Astrocyte of the cerebellum (primary cell): ENCODE measurements at regions not wholly inside any gene's neighbourhood (a gene's known extent, or its start where the extent isn't known, plus 50 kb on each side); places are given as distances from the start of the nearest gene placed in this dataset.

ENCODE experiments used
- DNase-seq: peaks from one replicate; pipeline ENCODE4 v3.0.0-alpha.2; 2011; ENCODE audit warnings: low read depth
- H3K4me3 ChIP-seq: 2 replicates; pipeline ENCODE4 v1.5.1; 2011; ENCODE audit warnings: mild to moderate bottlenecking, low read depth, low read length, moderate library complexity
- in situ Hi-C: cut with HindIII; loops from 2 replicates; pipeline ENCODE4 v1.10.0; 2017; ENCODE audit warnings: low sequenced_read_pairs
- TF ChIP-seq, protein P1 (sequence below): IDR thresholded peaks from 2 replicates; pipeline ENCODE4 v1.5.1; 2012; ENCODE audit warnings: low read length, low read depth, moderate library complexity, mild to moderate bottlenecking; ENCODE audit errors: missing control alignments

DNA sequence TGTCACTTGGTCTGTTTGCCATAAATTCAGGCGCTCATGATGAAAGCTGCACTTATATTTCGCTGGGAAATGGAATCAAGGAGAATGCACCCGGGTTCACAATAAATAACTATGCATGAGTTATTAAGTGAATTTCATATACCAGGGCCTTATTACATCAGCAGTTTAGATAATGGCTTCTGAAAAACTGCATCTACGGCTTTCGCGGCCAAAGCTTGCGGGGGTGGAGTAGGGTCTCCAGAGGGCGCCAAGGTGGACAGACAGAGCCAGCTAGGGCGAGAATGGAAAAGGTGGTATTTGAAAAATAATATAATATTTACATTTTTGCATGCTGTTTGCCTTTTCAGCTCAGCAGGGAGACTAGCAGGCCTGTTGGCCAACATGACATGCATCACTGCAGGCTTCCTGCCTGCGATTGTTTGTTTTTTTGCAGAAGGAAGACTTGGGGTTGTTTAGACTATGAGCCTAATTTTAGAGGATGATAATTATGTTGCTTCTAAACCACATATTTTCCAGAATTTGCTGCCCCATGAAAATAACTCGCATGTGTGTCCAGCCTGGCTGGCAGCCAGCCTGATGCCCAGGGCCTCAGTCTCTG is 173.8 kb upstream of the IRX3 start:
- DNase-seq, result no peak
- no peak overlapping the region for H3K4me3 ChIP-seq
- in situ Hi-C loops, result no loop called here
- TF ChIP-seq, protein P1, sequence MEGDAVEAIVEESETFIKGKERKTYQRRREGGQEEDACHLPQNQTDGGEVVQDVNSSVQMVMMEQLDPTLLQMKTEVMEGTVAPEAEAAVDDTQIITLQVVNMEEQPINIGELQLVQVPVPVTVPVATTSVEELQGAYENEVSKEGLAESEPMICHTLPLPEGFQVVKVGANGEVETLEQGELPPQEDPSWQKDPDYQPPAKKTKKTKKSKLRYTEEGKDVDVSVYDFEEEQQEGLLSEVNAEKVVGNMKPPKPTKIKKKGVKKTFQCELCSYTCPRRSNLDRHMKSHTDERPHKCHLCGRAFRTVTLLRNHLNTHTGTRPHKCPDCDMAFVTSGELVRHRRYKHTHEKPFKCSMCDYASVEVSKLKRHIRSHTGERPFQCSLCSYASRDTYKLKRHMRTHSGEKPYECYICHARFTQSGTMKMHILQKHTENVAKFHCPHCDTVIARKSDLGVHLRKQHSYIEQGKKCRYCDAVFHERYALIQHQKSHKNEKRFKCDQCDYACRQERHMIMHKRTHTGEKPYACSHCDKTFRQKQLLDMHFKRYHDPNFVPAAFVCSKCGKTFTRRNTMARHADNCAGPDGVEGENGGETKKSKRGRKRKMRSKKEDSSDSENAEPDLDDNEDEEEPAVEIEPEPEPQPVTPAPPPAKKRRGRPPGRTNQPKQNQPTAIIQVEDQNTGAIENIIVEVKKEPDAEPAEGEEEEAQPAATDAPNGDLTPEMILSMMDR, result no peak

DNA sequence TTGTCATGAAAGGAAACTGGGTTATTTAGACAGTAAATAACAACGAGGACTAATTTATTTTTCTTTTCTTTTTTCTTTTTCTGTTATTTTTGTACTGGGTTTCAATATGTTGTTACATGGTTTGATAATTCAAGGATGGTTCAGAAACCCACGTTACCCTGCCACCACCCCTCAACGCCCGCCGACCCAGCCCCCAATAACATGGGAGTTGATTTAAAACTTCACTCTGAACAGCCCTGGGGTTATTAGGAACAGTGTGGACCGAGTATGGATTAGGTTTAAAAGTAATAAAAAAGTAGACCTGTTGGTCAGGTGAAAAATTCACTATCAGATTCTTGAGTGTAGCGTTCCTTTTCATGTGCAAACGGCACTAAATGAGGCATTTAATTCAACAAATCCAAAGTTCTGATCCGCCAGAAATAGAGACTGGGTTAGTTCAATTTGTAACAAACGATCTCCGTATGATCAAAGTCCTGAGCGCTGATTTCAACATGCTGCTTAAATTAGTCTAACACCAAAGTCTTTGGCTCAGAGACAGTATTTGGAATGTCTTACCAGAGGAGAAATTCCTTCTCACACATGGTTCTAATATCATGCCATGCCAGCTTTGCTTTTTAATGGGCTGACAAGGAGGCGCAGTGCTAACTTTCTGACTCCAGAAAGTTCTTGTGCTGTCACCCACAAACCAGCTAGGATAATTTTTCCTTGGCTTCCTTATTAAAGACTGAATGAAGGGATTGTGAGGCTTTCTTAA is 173.1 kb upstream of the IRX3 start:
- H3K4me3 ChIP-seq, result no peak overlapping the region
- peak; percentile 56 for DNase-seq
- in situ Hi-C loops, result no loop called here
- TF ChIP-seq, protein P1, result no peak

- in situ Hi-C loops, result no loop called here
- TF ChIP-seq, protein P1, result no peak
- DNase-seq, result no peak
- no peak overlapping the region for H3K4me3 ChIP-seq
Measured at GRCh38 chr16:54458923-54459322, 172.3 kb upstream of the IRX3 start.

DNA sequence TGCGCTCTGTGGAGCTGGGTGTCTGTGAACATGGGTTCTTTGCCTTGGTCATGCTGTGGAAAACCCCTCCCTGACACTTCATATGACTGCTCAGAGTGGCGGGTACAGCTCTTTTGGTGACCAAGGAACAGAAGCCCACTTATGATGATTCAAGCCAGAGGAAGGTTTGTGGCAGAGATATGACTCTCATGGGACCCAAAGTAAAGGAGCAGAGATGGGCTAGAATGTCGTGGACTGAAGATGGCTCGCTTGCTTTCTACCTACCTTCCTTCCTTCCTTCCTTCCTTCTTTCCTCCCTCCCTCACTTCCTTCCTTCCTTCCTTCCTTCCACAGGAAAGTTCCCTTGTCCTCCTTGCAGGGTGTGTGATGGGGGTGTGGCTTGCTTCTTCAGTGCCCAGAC is 169.7 kb upstream of the IRX3 start:
- no peak overlapping the region for H3K4me3 ChIP-seq
- no peak for DNase-seq
- TF ChIP-seq, protein P1, result no peak
- in situ Hi-C loops, result no loop called here

- in situ Hi-C loops, result no loop called here
- no peak for DNase-seq
- TF ChIP-seq, protein P1, result no peak
- H3K4me3 ChIP-seq, result no peak overlapping the region
Measured at GRCh38 chr16:54455030-54455725, 168.6 kb upstream of the IRX3 start.

DNA sequence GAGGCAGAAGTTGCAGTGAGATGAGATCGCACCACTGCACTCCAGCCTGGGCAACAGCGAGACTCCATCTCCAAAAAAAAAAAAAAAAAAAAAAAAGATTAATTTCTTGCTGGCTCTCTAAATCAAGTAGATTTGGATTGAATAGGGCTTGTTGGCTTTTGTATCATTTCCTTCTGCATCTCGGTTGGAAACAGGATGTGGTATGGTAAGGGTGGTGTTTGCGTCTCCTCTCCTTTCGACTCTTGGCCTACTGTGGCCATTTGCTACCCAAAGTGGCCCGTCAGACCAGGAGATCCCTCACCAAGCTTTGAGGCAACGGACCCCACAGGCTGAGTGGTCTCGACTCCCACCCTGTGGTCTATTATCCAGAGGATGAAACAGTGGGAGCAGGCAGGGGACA is 168.0 kb upstream of the IRX3 start:
- in situ Hi-C loops, result no loop called here
- TF ChIP-seq, protein P1, result no peak
- no peak for DNase-seq
- H3K4me3 ChIP-seq, result no peak overlapping the region
